SK-N-SH (cell line): ENCODE measurements at regions not wholly inside any gene's neighbourhood (a gene's known extent, or its start where the extent isn't known, plus 50 kb on each side); places are given as distances from the start of the nearest gene placed in this dataset.

ENCODE experiments used
- CTCF ChIA-PET: fragments of 300-600, 350-600 bp; formaldehyde crosslinking; extraction: SDS; loops from one replicate; lab custom pipeline; 2021; lab: Yijun Ruan, JAX
- POLR2A ChIA-PET: fragments of 350-600 bp; sonication (Branson Sonifier 250); formaldehyde crosslinking; extraction: SDS; loops from one replicate; lab custom pipeline; 2020; ENCODE audit warnings: antibody characterized with exemption, inconsistent platforms; lab: Yijun Ruan, JAX
- DNase-seq: peaks from one replicate; pipeline ENCODE4 v3.0.0; 2012
- H2AFZ ChIP-seq: fragments of 200-600 bp; sonication (generic); 2 replicates; pipeline ENCODE4 v1.8.1; 2016; ENCODE audit warnings: antibody characterized with exemption, mild to moderate bottlenecking, low read depth
- H3F3A ChIP-seq: fragments of 200-600 bp; sonication (generic); replicated peaks from 2 replicates; pipeline ENCODE3; 2016; ENCODE audit warnings: antibody characterized with exemption, mild to moderate bottlenecking; ENCODE audit not compliant: insufficient read depth
- H3K27ac ChIP-seq, 2 experiments: fragments of 200-500 bp in 1 of 2; fragments of 200-600 bp in 1 of 2; sonication (Bioruptor generic) in 1 of 2; sonication (generic), shearing (Covaris generic) in 1 of 2; 2 replicates each; pipeline versions ENCODE4 v1.5.1 to v1.6.1; 2014 to 2016; ENCODE audit warnings: low read depth in 2 of 2, inconsistent platforms in 1 of 2, low read length in 1 of 2, mild to moderate bottlenecking in 1 of 2, mixed read lengths in 1 of 2
- H3K27me3 ChIP-seq: fragments of 200-600 bp; sonication (generic), shearing (Covaris generic); 2 replicates; pipeline ENCODE4 v1.6.1; 2016; ENCODE audit warnings: mixed run types; ENCODE audit not compliant: insufficient read depth
- H3K36me3 ChIP-seq, 2 experiments: fragments of 200-500 bp in 1 of 2; fragments of 200-600 bp in 1 of 2; sonication (Bioruptor generic) in 1 of 2; sonication (generic) in 1 of 2; replicated peaks in 1 of 2; 2 replicates each; pipeline versions ENCODE3 to v1.5.1; 2014 to 2016; ENCODE audit warnings: low read length in 1 of 2, mild to moderate bottlenecking in 1 of 2; ENCODE audit not compliant: insufficient read depth in 2 of 2, control insufficient read depth in 1 of 2
- H3K4me1 ChIP-seq, 2 experiments: fragments of 200-500 bp in 1 of 2; fragments of 200-600 bp in 1 of 2; sonication (Bioruptor generic) in 1 of 2; sonication (generic), shearing (Covaris generic) in 1 of 2; 2 replicates each; pipeline versions ENCODE4 v1.5.1 to v1.6.1; 2014 to 2016; ENCODE audit warnings: low read depth in 1 of 2, low read length in 1 of 2, mixed run types in 1 of 2; ENCODE audit not compliant: insufficient read depth in 2 of 2, control insufficient read depth in 1 of 2
- H3K4me2 ChIP-seq: fragments of 200-600 bp; sonication (generic), shearing (Covaris generic); 2 replicates; pipeline ENCODE4 v1.6.1; 2017; ENCODE audit warnings: mixed run types
- H3K4me3 ChIP-seq, 2 experiments: fragments of 200-500 bp in 1 of 2; fragments of 200-600 bp in 1 of 2; sonication (Bioruptor generic) in 1 of 2; sonication (generic), shearing (Covaris generic) in 1 of 2; 2 replicates each; pipeline versions ENCODE4 v1.5.1 to v1.8.1; 2014 to 2016; ENCODE audit warnings: low read depth in 2 of 2, inconsistent platforms in 1 of 2, low read length in 1 of 2, mild to moderate bottlenecking in 1 of 2, mixed read lengths in 1 of 2, moderate library complexity in 1 of 2
- H3K79me2 ChIP-seq: fragments of 200-600 bp; sonication (generic); 2 replicates; pipeline ENCODE4 v1.8.1; 2017; ENCODE audit warnings: mild to moderate bottlenecking; ENCODE audit not compliant: insufficient read depth
- H3K9ac ChIP-seq: fragments of 200-600 bp; sonication (generic); 2 replicates; pipeline ENCODE4 v1.6.1; 2017; ENCODE audit warnings: mixed run types
- H3K9me2 ChIP-seq: fragments of 200-600 bp; sonication (generic); 2 replicates; pipeline ENCODE4 v1.6.1; 2017; ENCODE audit warnings: mixed run types
- H3K9me3 ChIP-seq: fragments of 200-600 bp; sonication (generic); 2 replicates; pipeline ENCODE4 v1.6.1; 2017; ENCODE audit warnings: mixed run types, mild to moderate bottlenecking, moderate library complexity
- H4K20me1 ChIP-seq: fragments of 200-600 bp; sonication (generic); 2 replicates; pipeline ENCODE4 v1.6.1; 2017; ENCODE audit warnings: mild to moderate bottlenecking, mixed run types; ENCODE audit not compliant: insufficient read depth
- CTCF ChIP-seq: fragments of 200-600 bp; sonication (generic); IDR thresholded peaks from 2 replicates; pipeline ENCODE4 v1.6.1; 2017; ENCODE audit warnings: antibody characterized with exemption, mild to moderate bottlenecking, moderate library complexity
- EP300 ChIP-seq, 2 experiments: IDR thresholded peaks; 2 replicates each; pipeline versions ENCODE4 v1.4.0 to v1.6.1; 2012; ENCODE audit warnings: borderline replicate concordance in 1 of 2, low read depth in 1 of 2, low read length in 1 of 2
- EZH2phosphoT487 ChIP-seq: fragments of 200-600 bp; sonication (generic); IDR thresholded peaks from 2 replicates; pipeline ENCODE4 v1.6.1; 2017; ENCODE audit warnings: low read depth, mixed run types, mild to moderate bottlenecking, antibody characterized with exemption, moderate library complexity, borderline replicate concordance
- GABPA ChIP-seq: IDR thresholded peaks from 2 replicates; pipeline ENCODE4 v1.4.0; 2012; ENCODE audit warnings: low read depth, mild to moderate bottlenecking
- MEF2A ChIP-seq: IDR thresholded peaks from 2 replicates; pipeline ENCODE4 v1.4.0; 2012; ENCODE audit warnings: low read depth, borderline replicate concordance
- MXI1 ChIP-seq: IDR thresholded peaks from 2 replicates; pipeline ENCODE4 v1.6.1; 2012; ENCODE audit warnings: mild to moderate bottlenecking, low read depth, low read length, improper control_type of control experiment
- RCOR1 ChIP-seq: fragments of 150-350 bp; IDR thresholded peaks from 2 replicates; pipeline ENCODE4 v1.6.1; 2017; ENCODE audit warnings: antibody characterized with exemption, low read length
- RFX5 ChIP-seq: IDR thresholded peaks from 2 replicates; pipeline ENCODE4 v1.6.1; 2012; ENCODE audit warnings: mild to moderate bottlenecking, improper control_type of control experiment, low read length
- RXRA ChIP-seq: IDR thresholded peaks from 2 replicates; pipeline ENCODE4 v1.4.0; 2012; ENCODE audit warnings: low read depth, mild to moderate bottlenecking, borderline replicate concordance
- USF1 ChIP-seq: IDR thresholded peaks from 2 replicates; pipeline ENCODE4 v1.4.0; 2012; ENCODE audit warnings: low read depth, borderline replicate concordance
- YY1 ChIP-seq: IDR thresholded peaks from 2 replicates; pipeline ENCODE4 v1.4.0; 2012; ENCODE audit warnings: low read depth, mild to moderate bottlenecking
- WGBS: methylation state at CpG from one replicate; pipeline ENCODE4 v1.1.6; 2017; ENCODE audit warnings: low lambda C conversion rate; 5-methylcytosine and 5-hydroxymethylcytosine counted together
- TF ChIP-seq, protein P1 (sequence below): fragments of 150-350 bp; IDR thresholded peaks from 2 replicates; pipeline ENCODE4 v1.6.1; 2016; ENCODE audit warnings: mild to moderate bottlenecking, low read depth, low read length
- TF ChIP-seq, protein P2 (sequence below): fragments of 150-350 bp; IDR thresholded peaks from 2 replicates; pipeline ENCODE4 v1.6.1; 2017; ENCODE audit warnings: antibody characterized with exemption, low read length, low read depth, borderline replicate concordance

DNA sequence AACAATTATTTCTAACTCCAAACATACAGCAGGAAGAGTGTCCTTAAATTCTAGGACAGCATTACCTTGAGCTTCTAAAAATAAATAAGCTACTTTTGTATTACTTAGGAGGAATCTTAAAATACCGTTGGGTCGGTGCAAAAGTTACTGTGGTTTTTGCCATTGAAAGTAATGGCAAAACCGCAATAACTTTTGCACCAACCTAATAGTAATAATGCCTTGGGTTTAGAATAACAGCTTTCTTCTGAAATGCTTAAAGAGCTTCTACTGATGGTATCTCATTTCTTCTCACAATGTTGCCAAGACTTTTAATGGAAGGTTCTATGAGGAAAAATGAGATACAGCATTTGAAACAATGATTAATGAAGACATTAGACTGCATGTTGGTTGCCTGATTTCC is 179.9 kb downstream of the SEC16B start:
- Histone ChIP-seq H3K9me2 (no peaks in the 10 kb centered on the region), H3K4me3 (no peak overlapping the region), H3K36me3 (no peaks in the 10 kb centered on the region), H3K9me3 (no peaks in the 10 kb centered on the region), H3K4me2 (no peak overlapping the region), H3F3A (no peaks in the 10 kb centered on the region), H3K27me3 (no peaks in the 10 kb centered on the region), H3K4me1 (no peaks in the 10 kb centered on the region; a peak in 1 of 4 replicates), H3K27ac (no peak overlapping the region), H3K9ac (no peak overlapping the region), H3K79me2 (no peaks in the 10 kb centered on the region), H2AFZ (no peak overlapping the region), H4K20me1 (no peaks in the 10 kb centered on the region)
- ChIA-PET POLR2A (no interaction called here), CTCF (interaction anchor here (1.0 to 4.7 kb wide), 4 partner anchors 9 to 892 kb away, joined by 3 to 18 read pairs (median 6); no protein-coding TSS in a partner anchor)
- DNase-seq = no peak
- 24% methylated on average over 3 of the region's 3 CpGs for WGBS
- TF ChIP-seq, protein P1, sequence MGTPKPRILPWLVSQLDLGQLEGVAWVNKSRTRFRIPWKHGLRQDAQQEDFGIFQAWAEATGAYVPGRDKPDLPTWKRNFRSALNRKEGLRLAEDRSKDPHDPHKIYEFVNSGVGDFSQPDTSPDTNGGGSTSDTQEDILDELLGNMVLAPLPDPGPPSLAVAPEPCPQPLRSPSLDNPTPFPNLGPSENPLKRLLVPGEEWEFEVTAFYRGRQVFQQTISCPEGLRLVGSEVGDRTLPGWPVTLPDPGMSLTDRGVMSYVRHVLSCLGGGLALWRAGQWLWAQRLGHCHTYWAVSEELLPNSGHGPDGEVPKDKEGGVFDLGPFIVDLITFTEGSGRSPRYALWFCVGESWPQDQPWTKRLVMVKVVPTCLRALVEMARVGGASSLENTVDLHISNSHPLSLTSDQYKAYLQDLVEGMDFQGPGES = no peak
- TF ChIP-seq EZH2phosphoT487 = no peak
- TF ChIP-seq, protein P2, sequence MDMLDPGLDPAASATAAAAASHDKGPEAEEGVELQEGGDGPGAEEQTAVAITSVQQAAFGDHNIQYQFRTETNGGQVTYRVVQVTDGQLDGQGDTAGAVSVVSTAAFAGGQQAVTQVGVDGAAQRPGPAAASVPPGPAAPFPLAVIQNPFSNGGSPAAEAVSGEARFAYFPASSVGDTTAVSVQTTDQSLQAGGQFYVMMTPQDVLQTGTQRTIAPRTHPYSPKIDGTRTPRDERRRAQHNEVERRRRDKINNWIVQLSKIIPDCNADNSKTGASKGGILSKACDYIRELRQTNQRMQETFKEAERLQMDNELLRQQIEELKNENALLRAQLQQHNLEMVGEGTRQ = no peak
- no peak for TF ChIP-seq MEF2A
- no peak for TF ChIP-seq RFX5
- TF ChIP-seq GABPA = no peak
- TF ChIP-seq EP300 (IDR thresholded peaks at IDR 0.05; ENCODE audit: borderline replicate concordance in 1 of 2, low read depth in 1 of 2, low read length in 1 of 2) = no peak

DNA sequence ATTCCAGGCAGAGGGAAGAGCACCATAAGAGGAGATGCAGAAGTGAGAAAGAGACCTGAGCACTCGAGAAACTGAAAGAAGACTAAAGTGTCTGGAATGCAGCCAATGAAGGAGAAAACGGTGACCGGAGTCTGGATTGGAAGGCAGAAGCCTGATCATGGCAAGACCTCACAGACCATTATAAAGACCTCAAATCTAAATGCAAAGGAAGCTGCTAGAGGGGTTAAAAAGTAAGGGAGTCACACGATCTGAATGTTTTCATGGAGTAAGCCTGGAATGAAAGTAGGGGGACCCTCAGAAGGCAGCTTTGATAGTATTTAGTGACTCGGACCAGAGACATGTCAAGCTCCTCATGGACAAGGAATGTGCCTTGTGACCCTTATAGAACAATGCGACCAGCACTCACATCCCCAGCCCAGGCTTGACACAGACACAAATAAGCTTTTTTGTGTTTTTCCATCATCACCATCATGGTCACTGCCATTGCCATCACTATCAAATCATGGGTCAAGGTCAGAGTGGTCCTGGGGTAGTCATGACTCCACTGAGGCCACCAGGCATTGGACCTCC is 183.6 kb downstream of the SEC16B start:
- POLR2A ChIA-PET = no interaction called here

More for the DNA sequence above, 183.6 kb downstream of the SEC16B start:
- CTCF ChIA-PET = interaction anchor here (0.9 to 4.7 kb wide), 2 partner anchors 431 to 888 kb away, joined by 3 to 18 read pairs; no protein-coding TSS in a partner anchor
- Histone ChIP-seq H3K79me2 (no peaks in the 10 kb centered on the region), H3K9me3 (no peaks in the 10 kb centered on the region), H3F3A (no peaks in the 10 kb centered on the region), H3K36me3 (no peaks in the 10 kb centered on the region), H3K4me3 (no peak overlapping the region), H3K9ac (no peak overlapping the region), H4K20me1 (no peaks in the 10 kb centered on the region), H3K27me3 (no peaks in the 10 kb centered on the region), H3K4me1 (no peaks in the 10 kb centered on the region), H2AFZ (no peak overlapping the region), H3K27ac (no peak overlapping the region), H3K9me2 (no peaks in the 10 kb centered on the region), H3K4me2 (no peak overlapping the region)
- DNase-seq = no peak
- WGBS = 24% methylated on average over 6 of the region's 6 CpGs
- no peak for TF ChIP-seq MXI1
- no peak for TF ChIP-seq YY1
- no peak for TF ChIP-seq RFX5
- TF ChIP-seq GABPA = no peak
- no peak for TF ChIP-seq RCOR1
- no peak for TF ChIP-seq CTCF
- no peak for TF ChIP-seq RXRA
- TF ChIP-seq USF1 = no peak
